HK-2 (cell line): ENCODE measurements at regions not wholly inside any gene's neighbourhood (a gene's known extent, or its start where the extent isn't known, plus 50 kb on each side); places are given as distances from the start of the nearest gene placed in this dataset.
"Not testable (repeated sequence)": the region's sequence is repeated elsewhere in the genome, so short reads cannot be mapped to it uniquely, and the experiment has no call there.

Experiments
- DNase-seq: peaks from one replicate; pipeline ENCODE4 v3.0.0-alpha.2; 2018; ENCODE audit not compliant: unreplicated experiment

- DNase-seq: no peak
Observed at GRCh38 chr4:20124317-20125026, 127.2 kb upstream of the SLIT2 start.

DNA sequence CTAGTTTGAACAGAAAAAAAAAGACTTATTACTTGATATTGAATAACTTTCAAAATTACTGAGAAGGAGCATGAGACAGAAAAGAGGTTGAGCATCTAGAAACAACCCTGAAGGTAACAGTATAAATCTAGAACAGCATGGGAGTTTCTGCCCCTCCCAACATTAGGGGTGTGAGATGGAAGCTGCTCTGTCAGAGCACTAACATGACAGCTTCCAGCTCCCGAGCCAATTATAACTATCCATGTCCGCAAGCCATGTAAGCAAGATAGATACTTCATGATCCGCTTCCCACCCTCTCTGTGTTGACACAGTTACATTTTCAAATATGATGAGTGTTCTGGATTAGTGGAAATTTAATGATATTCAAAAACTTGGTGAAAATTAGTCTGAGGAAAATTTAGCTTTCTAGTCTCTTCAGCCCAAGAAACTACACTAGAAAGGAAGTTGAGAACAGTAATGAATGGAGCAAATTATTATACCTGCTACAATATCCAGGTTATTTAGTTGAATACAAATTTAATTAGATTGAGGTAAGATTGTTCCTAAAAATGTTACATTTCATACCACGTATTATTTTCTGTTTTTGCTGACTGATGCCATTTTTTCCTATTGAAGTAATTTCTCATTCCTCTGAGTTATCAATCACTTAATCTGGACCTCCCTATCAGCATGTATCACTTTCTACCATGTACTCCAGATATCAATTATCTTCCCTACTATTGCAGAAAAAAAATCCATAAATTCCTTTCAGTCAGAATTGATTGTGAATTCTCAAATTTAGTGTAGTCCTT lies 129.3 kb upstream of the SLIT2 start:
- no peak for DNase-seq

DNA sequence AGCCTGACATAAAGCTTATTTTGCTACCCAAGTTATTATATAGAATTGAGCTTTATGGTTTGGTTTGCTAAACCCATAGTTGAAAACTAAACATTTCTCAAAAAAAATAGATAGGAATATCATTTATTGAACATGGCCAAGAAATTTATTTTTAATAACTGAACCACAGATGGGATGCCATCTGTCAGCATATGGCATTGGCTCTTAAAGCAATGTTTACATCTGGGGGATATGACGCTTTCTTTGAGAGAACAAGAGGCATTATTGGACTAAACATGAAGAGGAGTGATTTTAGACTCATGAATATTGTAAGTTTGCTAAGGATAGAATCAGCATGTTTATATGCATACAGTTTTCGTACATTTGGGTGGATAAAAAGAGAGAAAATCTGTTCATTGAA lies 132.6 kb upstream of the SLIT2 start:
- no peak for DNase-seq

DNA sequence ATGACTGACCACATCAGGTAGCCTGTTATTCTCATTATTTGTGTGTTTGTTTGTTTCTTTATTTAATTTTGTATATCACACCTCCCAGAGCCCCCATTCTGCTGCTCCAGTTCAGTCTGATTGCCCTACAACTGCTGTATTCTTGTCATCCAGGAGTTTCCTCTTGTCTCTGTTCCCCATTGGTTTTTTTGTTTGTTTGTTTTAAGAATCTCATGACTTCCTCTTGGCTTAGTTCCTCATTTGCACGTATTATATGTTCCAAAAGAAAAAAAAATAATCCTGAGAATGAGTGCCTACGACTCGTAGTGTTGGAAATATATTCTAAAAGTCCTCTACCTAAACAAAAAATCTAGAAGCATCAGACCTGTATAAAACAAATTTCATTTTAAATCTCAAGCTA lies 142.3 kb upstream of the SLIT2 start:
- no peak for DNase-seq

GRCh38 chr4:20106921-20107320 lies 144.8 kb upstream of the SLIT2 start:
- DNase-seq: no peak

DNA sequence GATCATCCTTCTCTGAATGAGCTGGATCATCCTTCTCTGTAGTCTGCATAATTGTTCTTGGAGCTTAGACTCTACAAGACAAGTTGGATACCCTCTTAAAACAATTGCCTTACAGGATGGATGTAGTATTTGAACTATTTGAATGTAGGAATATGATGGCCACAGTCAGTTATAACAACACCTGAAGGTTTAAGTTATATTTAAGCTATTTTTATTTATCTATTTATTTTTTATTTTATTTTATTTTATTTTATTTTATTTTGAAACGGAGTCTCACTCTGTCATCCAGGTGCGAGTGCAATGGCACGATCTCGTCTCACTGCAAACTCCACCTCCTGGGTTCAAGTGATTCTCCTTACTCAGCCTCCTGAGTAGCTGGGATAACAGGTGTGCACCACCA lies 149.9 kb upstream of the SLIT2 start:
- no peak for DNase-seq

GRCh38 chr4:20096911-20097310 lies 154.8 kb upstream of the SLIT2 start:
- DNase-seq: no peak

DNA sequence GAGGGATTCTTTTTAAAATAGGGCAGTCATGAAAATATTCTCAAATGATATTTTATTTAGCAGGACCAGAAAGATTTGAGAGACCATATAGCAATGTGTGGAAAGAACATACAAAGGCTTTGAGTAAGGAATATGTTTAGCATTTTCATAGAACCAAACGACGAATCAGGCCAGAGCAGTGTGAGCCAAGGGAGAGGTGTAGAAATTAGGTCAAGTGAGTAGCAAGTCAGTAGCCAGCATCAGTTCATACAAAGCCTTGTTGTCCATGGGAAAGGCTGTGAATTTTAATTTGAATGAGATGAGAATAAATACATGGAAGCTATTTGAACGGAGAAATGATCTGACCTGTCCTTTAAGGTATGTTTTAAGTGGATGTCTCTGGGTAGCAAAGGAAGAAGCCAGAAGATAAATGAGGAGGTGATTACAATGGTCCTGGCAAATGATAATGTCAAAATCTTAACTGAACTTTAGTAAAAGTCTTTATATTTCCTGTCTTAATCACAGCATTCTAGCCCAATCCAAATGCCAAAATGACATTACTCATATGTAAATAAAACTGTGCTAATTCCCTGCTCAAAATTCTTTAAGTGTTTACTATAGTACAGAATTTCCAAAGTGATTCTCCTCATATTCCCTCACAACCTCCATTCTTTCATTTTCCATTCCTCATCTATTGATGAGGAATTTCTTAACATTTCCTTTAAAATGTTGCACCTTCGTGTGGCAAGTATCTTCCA lies 155.7 kb upstream of the SLIT2 start:
- no peak for DNase-seq

DNA sequence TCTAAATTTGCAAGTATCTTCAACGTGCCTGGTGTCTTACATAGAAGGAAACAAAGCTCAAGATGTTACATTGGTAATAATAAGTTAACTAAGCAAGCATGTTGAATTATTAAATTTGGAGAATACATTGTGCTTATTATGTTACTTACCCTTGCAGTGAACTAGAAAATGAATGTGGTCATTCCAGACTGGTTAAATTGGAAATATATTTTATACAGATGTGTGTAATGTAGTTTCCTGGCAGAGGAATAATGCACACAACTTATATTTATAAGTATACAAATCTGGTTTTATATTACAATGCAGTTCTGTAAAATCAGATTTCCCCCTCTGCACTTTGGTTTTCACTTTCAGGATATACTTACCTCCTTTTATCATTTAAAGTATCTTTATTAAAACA lies 159.9 kb upstream of the SLIT2 start:
- no peak for DNase-seq

DNA sequence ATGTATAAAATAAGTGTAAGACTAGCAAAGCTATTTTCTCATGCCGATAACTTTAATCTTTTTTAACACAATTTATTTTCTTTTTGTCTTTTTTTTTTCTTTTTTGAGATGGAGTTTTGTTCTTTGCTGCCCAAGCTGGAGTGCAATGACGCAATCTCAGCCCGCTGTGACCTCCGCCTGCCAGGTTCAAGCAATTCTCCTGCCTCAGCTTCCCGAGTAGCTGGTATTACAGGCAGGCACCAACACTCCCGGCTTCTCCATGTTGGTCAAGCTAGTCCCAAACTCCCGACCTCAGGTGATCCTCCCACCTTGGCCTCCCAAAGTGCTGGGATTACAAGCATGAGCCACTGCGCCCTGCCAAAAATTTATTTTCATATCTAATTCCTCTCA lies 164.2 kb upstream of the SLIT2 start:
- no peak for DNase-seq

DNA sequence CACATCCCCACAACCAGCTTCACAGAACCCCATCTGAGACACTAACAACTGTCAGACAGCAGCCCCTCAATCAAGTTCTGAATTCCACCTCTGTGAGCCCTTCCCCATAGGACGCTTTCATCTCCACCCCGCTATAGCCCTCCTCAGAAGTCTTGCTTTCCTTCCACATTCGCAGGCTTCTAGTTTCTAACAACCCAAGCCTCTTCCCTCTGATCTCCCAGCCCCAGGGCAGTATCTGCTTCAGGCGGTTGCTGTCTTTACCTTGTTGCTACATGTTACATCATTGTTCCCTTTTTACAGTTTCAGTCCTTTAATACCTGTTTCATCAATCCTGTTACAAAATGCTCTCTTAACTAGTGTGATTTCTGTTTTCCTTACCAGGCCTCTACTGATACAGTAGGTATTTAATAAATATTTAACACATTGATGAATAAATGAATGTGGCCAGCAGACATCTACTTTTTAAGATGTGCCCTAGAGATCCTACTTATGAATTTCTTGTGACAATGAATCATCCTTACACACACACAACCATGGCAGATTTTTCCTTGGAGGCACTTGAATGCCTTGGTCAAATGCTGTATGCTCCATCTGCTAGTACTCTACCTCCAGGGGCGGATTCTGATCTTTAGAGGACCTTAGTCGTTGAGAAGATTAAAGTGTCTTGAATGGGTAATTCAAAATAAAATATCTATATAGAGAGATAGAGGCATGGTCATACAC lies 164.7 kb upstream of the SLIT2 start:
- no peak for DNase-seq

- DNase-seq: no peak
Observed at GRCh38 chr4:20086067-20086798, 165.5 kb upstream of the SLIT2 start.

DNA sequence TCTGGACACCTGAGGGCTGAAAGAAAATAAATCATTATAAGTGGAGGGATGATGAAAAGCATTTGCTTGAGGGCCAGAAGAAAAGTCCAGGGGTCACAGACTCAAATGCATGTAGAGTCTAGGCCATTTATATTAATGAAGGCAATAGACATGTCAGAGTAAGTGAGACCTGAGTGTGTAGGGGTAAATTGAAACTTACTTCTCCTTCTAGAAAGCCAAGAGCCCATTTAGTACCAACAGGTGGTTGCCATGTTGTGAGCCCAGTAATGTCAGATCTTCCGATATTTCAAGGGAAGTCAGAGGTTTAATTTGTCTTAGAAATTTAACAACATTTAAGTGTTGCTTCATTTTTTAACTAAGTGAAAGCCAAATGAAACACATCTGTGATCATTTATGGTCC lies 166.1 kb upstream of the SLIT2 start:
- no peak for DNase-seq

DNA sequence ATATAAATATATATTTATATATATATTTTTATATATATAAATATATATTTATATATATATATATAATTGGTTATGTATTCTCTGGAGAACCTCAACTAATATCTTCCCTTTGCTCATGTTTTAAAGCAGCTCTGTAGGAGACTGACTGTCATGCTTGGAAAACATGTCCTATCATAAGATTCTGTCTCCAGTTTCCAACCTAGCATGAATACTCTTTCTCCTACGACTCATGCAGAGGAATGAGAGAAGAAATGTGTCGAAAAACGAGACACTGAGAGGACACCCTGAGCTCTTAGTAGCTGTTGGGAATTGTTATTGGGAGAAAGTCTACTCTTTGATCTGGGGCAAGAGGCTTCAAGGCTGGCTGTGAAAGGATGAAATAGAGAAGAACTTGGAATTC lies 166.5 kb upstream of the SLIT2 start:
- DNase-seq: no peak

- DNase-seq: no peak
Observed at GRCh38 chr4:20084488-20084887, 167.2 kb upstream of the SLIT2 start.

DNA sequence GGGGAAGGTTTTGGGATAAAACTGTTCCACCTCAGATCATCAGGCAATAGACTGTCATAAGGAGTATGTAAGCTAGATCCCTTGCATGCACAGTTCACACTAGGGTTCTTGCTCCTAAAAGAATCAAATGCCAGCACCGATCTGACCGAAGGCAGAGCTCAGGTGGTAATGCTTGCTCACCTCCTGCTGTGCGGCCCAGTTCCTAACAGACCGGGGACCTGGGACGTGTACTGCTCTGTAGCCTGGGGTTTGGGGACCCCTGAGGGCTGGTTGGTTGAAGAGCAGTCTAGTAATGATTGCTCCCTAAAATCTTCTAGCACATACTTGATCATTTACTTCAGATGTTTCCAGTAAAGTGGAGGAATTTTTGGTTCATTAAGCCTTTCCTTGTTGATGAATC lies 173.1 kb upstream of the SLIT2 start:
- DNase-seq: no peak

GRCh38 chr4:20075248-20075871 lies 176.3 kb upstream of the SLIT2 start:
- DNase-seq: no peak

DNA sequence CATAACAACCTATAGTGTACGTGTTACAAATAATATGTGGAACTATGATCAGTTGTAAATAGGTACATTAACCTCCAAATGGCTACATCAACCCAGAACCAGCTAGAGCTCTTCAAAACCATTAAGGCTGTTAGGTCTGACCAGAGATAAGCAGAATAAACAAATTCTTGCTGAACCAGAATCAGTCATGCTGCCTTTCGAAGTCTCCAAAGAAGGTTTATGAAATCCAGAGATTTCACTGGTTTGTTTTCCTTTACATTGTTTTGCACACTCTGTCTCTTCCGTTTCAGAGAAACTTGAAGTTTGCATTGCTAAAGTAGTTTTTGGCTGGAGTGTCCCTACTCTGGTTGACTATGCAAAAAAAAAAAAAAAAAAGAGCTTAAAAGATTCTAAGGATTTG lies 177.3 kb upstream of the SLIT2 start:
- DNase-seq: no peak

DNA sequence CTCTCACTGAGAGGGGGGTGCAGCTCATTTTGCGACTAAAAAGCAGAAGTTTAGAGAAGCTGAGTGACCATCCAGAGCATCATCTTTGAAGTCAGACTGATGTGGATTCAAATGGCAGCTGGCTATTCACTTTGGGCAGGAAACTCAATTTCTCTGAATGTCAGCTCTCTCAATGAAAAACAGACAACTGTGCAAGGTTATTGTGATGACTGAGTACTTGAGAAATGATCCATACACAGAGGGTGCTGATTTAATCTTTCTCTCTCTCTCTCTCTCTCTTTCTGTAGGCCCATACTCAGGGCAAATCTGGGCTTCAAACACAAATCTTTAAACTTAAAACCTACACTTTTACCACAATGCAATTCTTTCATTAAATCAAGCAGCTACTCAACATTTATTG lies 185.8 kb upstream of the SLIT2 start:
- no peak for DNase-seq

DNA sequence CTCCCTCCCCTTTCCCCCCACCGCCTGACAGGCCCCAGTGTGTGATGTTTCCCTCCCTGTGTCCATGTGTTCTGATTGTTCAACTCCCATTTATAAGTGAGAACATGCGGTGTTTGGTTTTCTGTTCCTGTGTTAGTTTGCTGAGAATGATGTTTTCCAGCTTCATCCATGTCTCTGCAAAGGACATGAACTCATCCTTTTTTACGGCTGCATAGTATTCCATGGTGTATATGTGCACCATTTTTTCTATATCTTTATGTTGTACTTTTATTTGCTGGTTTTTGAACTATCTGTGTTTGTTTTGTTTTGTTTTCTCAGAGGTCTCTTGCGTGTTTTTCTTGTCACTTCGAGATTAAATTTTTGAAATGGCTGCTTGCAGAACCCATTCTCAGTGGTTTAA lies 188.8 kb upstream of the SLIT2 start:
- DNase-seq: not testable (repeated sequence)

DNA sequence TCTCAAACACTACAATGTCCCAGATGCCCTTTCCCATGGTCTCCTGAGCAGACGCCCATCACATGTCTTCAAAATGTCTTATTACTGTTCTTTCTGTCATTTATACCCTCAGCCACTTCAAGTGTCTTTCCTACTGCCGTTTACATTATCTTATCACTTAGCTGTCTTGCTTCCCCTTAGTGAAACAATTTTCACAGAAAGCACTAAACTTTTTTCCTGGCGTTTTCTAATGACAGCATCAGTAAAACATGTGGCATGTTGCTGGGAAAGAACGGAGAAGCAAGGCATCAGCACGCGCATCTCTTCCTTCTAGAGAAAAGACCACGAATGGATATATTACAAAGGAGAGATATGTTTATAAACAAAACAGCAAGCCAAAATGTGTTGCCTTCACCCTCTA lies 189.7 kb upstream of the SLIT2 start:
- no peak for DNase-seq
